WTC11 (cell line): ENCODE measurements at regions not wholly inside any gene's neighbourhood (a gene's known extent, or its start where the extent isn't known, plus 50 kb on each side); places are given as distances from the start of the nearest gene placed in this dataset.

ENCODE experiments used
- MAX ChIP-seq: sonication (generic); formaldehyde crosslinking; IDR thresholded peaks from 2 replicates; pipeline ENCODE4 v1.8.0; 2022; ENCODE audit warnings: mild to moderate bottlenecking, missing genetic modification reagents
- TF ChIP-seq, protein P1 (sequence below): fragments of 200-600 bp; IDR thresholded peaks from 2 replicates; pipeline ENCODE4 v1.8.0; 2022; ENCODE audit warnings: antibody characterized with exemption

DNA sequence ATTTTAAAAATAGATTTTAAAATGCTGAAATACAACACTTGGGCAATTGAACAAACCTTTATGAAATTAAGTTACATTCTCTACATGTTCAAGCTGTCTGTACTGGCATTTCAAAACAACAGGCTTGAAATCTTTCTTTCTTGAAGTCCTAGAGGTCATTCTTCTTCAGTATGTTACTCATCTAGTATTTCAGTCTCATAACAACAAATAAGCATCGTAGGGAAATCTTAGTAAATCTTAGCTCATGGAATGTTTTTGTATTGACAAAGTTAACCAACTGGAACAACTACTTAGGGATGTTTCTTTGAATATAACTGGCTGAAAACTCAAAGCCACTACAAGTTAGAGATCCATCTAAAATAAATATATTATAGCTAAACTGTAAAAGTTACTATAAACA lies 96.6 kb downstream of the KIF2B start:
- TF ChIP-seq MAX, result no peak
- TF ChIP-seq, protein P1, sequence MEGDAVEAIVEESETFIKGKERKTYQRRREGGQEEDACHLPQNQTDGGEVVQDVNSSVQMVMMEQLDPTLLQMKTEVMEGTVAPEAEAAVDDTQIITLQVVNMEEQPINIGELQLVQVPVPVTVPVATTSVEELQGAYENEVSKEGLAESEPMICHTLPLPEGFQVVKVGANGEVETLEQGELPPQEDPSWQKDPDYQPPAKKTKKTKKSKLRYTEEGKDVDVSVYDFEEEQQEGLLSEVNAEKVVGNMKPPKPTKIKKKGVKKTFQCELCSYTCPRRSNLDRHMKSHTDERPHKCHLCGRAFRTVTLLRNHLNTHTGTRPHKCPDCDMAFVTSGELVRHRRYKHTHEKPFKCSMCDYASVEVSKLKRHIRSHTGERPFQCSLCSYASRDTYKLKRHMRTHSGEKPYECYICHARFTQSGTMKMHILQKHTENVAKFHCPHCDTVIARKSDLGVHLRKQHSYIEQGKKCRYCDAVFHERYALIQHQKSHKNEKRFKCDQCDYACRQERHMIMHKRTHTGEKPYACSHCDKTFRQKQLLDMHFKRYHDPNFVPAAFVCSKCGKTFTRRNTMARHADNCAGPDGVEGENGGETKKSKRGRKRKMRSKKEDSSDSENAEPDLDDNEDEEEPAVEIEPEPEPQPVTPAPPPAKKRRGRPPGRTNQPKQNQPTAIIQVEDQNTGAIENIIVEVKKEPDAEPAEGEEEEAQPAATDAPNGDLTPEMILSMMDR, result no peak
